GM21529 (cell line): ENCODE measurements at regions not wholly inside any gene's neighbourhood (a gene's known extent, or its start where the extent isn't known, plus 50 kb on each side); places are given as distances from the start of the nearest gene placed in this dataset.

Experiments
- ATAC-seq: cut with Tn5 transposase; IDR thresholded peaks from one replicate; pipeline ENCODE4 v1.9.1; 2021; ENCODE audit not compliant: unreplicated experiment

GRCh38 chr2:121895723-121896571 is 140.5 kb downstream of the TSN start:
- ATAC-seq, result no peak

- ATAC-seq, result peak; percentile 88
Measured at GRCh38 chr2:121897335-121897970, 142.0 kb downstream of the TSN start.

GRCh38 chr2:121898483-121898882 is 143.0 kb downstream of the TSN start:
- no peak for ATAC-seq

- no peak for ATAC-seq
Measured at GRCh38 chr2:121900391-121900790, 144.9 kb downstream of the TSN start.

GRCh38 chr2:121902171-121902591 is 146.7 kb downstream of the TSN start:
- ATAC-seq, result no peak

- no peak for ATAC-seq
Measured at GRCh38 chr2:121902616-121903015, 147.2 kb downstream of the TSN start.

GRCh38 chr2:121903037-121903689 is 147.7 kb downstream of the TSN start:
- no peak for ATAC-seq

- no peak for ATAC-seq
Measured at GRCh38 chr2:121904656-121905055, 149.2 kb downstream of the TSN start.

- ATAC-seq, result no peak
Measured at GRCh38 chr2:121905201-121905600, 149.8 kb downstream of the TSN start.

- ATAC-seq, result no peak
Measured at GRCh38 chr2:121906170-121906569, 150.7 kb downstream of the TSN start.

- ATAC-seq, result no peak
Measured at GRCh38 chr2:121907928-121908327, 152.5 kb downstream of the TSN start.

GRCh38 chr2:121910139-121910538 is 154.7 kb downstream of the TSN start:
- ATAC-seq, result no peak

- no peak for ATAC-seq
Measured at GRCh38 chr2:121911036-121911435, 155.6 kb downstream of the TSN start.

- ATAC-seq, result no peak
Measured at GRCh38 chr2:121917143-121917542, 161.7 kb downstream of the TSN start.

- ATAC-seq, result no peak
Measured at GRCh38 chr2:121918231-121918630, 162.8 kb downstream of the TSN start.

GRCh38 chr2:121919803-121920202 is 164.4 kb downstream of the TSN start:
- no peak for ATAC-seq

- ATAC-seq, result no peak
Measured at GRCh38 chr2:121925466-121925865, 170.0 kb downstream of the TSN start.

- ATAC-seq, result no peak
Measured at GRCh38 chr2:121943285-121943684, 187.8 kb downstream of the TSN start.

- no peak for ATAC-seq
Measured at GRCh38 chr2:121944072-121944831, 188.8 kb downstream of the TSN start.

- no peak for ATAC-seq
Measured at GRCh38 chr2:121947674-121948073, 192.2 kb downstream of the TSN start.

- peak; percentile 81 for ATAC-seq
Measured at GRCh38 chr2:121949271-121949670, 193.8 kb downstream of the TSN start.
